ENCODE measurements at regions not wholly inside any gene's neighbourhood (a gene's known extent, or its start where the extent isn't known, plus 50 kb on each side); places are given as distances from the start of the nearest gene placed in this dataset.

DNA sequence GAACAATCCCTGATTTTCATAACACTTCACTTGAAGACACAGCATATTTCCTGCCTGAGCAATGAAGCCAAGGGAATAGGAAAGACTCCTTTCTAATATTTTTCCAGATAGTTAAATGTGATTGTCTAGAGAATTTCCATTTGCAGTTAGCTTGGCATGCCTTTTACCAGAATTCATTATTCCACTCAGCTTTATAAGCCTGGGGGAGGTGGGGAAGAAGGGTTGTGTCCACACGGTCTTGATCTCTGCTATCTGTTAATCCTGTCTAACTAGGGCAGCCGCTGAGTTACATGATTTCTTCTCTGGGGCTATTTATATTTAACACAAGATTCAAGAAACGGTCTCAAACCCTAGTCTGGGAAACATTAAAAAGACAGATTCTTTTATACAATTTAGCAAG is 146.6 kb upstream of the FSCB start:
- TF ChIP-seq ISL1 (CRISPR knock-in tag; IDR thresholded peaks at IDR 0.05), result no peak
- TF ChIP-seq ARNTL (CRISPR knock-in tag; IDR thresholded peaks at IDR 0.05; ENCODE audit: borderline replicate concordance, low read depth), result no peak
- no peak for TF ChIP-seq ZNF70 (CRISPR knock-in tag; IDR thresholded peaks at IDR 0.05)
- TF ChIP-seq, protein P1, sequence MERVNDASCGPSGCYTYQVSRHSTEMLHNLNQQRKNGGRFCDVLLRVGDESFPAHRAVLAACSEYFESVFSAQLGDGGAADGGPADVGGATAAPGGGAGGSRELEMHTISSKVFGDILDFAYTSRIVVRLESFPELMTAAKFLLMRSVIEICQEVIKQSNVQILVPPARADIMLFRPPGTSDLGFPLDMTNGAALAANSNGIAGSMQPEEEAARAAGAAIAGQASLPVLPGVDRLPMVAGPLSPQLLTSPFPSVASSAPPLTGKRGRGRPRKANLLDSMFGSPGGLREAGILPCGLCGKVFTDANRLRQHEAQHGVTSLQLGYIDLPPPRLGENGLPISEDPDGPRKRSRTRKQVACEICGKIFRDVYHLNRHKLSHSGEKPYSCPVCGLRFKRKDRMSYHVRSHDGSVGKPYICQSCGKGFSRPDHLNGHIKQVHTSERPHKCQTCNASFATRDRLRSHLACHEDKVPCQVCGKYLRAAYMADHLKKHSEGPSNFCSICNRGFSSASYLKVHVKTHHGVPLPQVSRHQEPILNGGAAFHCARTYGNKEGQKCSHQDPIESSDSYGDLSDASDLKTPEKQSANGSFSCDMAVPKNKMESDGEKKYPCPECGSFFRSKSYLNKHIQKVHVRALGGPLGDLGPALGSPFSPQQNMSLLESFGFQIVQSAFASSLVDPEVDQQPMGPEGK (CRISPR knock-in tag; IDR thresholded peaks at IDR 0.05; ENCODE audit: borderline replicate concordance), result no peak
- TF ChIP-seq ZFP30 (CRISPR knock-in tag; IDR thresholded peaks at IDR 0.05), result no peak
- TF ChIP-seq, protein P2, sequence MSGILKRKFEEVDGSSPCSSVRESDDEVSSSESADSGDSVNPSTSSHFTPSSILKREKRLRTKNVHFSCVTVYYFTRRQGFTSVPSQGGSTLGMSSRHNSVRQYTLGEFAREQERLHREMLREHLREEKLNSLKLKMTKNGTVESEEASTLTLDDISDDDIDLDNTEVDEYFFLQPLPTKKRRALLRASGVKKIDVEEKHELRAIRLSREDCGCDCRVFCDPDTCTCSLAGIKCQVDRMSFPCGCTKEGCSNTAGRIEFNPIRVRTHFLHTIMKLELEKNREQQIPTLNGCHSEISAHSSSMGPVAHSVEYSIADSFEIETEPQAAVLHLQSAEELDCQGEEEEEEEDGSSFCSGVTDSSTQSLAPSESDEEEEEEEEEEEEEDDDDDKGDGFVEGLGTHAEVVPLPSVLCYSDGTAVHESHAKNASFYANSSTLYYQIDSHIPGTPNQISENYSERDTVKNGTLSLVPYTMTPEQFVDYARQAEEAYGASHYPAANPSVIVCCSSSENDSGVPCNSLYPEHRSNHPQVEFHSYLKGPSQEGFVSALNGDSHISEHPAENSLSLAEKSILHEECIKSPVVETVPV (CRISPR knock-in tag; IDR thresholded peaks at IDR 0.05), result no peak
- TF ChIP-seq TOX (CRISPR knock-in tag; IDR thresholded peaks at IDR 0.05; ENCODE audit: borderline replicate concordance), result no peak

Data from SK-N-SH treated with all-trans-retinoic acid at 6 μM for 48 hours (cell line).